H1 (cell line): ENCODE measurements at regions not wholly inside any gene's neighbourhood (a gene's known extent, or its start where the extent isn't known, plus 50 kb on each side); places are given as distances from the start of the nearest gene placed in this dataset.

Experiments used
- CBX8 ChIP-seq: fragments of 300-800, 300-1000 bp; sonication (generic); IDR thresholded peaks from 2 replicates; pipeline ENCODE4 v1.7.1; 2016; ENCODE audit warnings: low read depth, low read length, borderline replicate concordance
- CEBPB ChIP-seq: IDR thresholded peaks from 2 replicates; pipeline ENCODE4 v1.6.1; 2012; ENCODE audit warnings: low read depth, low read length
- CTCF ChIP-seq, 3 experiments: IDR thresholded peaks; 1 replicate in 2 of 3; 2 replicates in 1 of 3; pipeline versions ENCODE4 v1.5.1 to v1.6.1; 2011; ENCODE audit warnings: low read length in 3 of 3, mild to moderate bottlenecking in 3 of 3, inconsistent platforms in 2 of 3, low read depth in 1 of 3, moderate library complexity in 1 of 3; ENCODE audit not compliant: insufficient read depth in 1 of 3; ENCODE audit errors: control extremely low read depth in 1 of 3
- EZH2 ChIP-seq: fragments of 200-600 bp; sonication (generic); IDR thresholded peaks from 2 replicates; pipeline ENCODE4 v1.7.1; 2012; ENCODE audit warnings: low read depth, mild to moderate bottlenecking, moderate library complexity, low read length, inconsistent platforms; ENCODE audit not compliant: severe bottlenecking
- NRF1 ChIP-seq: IDR thresholded peaks from 2 replicates; pipeline ENCODE4 v1.6.1; 2011; ENCODE audit warnings: mild to moderate bottlenecking, low read depth, low read length, improper control_type of control experiment
- RFX5 ChIP-seq: IDR thresholded peaks from 2 replicates; pipeline ENCODE4 v1.6.1; 2011; ENCODE audit warnings: low read depth, low read length, improper control_type of control experiment, borderline replicate concordance
- SIN3A ChIP-seq, 2 experiments: IDR thresholded peaks in 1 of 2; conservative IDR thresholded peaks in 1 of 2; 2 replicates each; pipeline ENCODE4 v1.6.1; 2011 to 2012; ENCODE audit warnings: low read length in 2 of 2, improper control_type of control experiment in 1 of 2, low read depth in 1 of 2, mild to moderate bottlenecking in 1 of 2
- SRF ChIP-seq: IDR thresholded peaks from 2 replicates; pipeline ENCODE4 v1.6.1; 2011; ENCODE audit warnings: mild to moderate bottlenecking, low read depth, low read length, moderate library complexity

DNA sequence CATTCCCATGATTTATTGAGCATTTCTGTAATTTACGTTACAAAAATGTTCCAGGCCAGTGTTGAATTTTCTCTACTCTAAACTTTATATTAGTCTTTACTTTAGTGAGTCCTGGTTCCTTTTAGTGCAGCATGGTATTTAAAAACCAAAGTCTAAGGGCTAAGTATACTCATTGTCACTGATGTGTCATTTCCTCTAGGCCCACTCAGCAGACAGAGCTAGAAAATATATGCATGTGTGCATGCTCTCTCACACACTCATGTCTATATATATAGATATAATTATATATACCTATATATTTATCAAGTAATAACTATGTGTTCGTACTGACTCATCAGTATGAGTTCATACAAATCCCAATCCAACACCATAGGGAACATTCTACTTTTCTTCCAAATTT, 132.5 kb upstream of the SLC8A1 start:
- TF ChIP-seq RFX5 (no peak), CBX8 (no peak), SRF (no peak), CTCF (IDR thresholded peaks at IDR 0.05; ENCODE audit: control extremely low read depth in 1 of 3, insufficient read depth in 1 of 3, low read depth in 1 of 3, low read length in 3 of 3) (no peak), NRF1 (no peak), CEBPB (no peak), EZH2 (no peak), SIN3A (conservative IDR thresholded peaks at IDR 0.05 in 1 of 2, IDR thresholded peaks at IDR 0.05 in 1 of 2; ENCODE audit: low read depth in 1 of 2, low read length in 2 of 2) (no peak)
